MM.1S (cell line): ENCODE measurements at regions not wholly inside any gene's neighbourhood (a gene's known extent, or its start where the extent isn't known, plus 50 kb on each side); places are given as distances from the start of the nearest gene placed in this dataset.

Experiments used
- DNase-seq: peaks from one replicate; pipeline ENCODE4 v3.0.0-alpha.2; 2015
- H2AFZ ChIP-seq: fragments of 300-600 bp; sonication (generic); 2 replicates; pipeline ENCODE4 v1.6.0; 2016; ENCODE audit warnings: antibody characterized with exemption, low read length
- H3F3A ChIP-seq: fragments of 300-600 bp; sonication (generic); 2 replicates; pipeline ENCODE4 v1.6.1; 2016; ENCODE audit warnings: mild to moderate bottlenecking, antibody characterized with exemption, low read length, moderate library complexity, mixed read lengths; ENCODE audit not compliant: insufficient read depth
- H3K27ac ChIP-seq: fragments of 300-600 bp; sonication (generic); 2 replicates; pipeline ENCODE4 v1.5.1; 2016; ENCODE audit warnings: mild to moderate bottlenecking, low read length
- H3K27me3 ChIP-seq: fragments of 300-600 bp; sonication (generic); replicated peaks from 2 replicates; pipeline ENCODE4 v1.6.0; 2016; ENCODE audit warnings: low read length; ENCODE audit not compliant: insufficient read depth
- H3K36me3 ChIP-seq: fragments of 300-600 bp; sonication (generic); replicated peaks from 2 replicates; pipeline ENCODE4 v1.6.1; 2016; ENCODE audit warnings: mild to moderate bottlenecking, low read length, mixed read lengths; ENCODE audit not compliant: insufficient read depth
- H3K4me1 ChIP-seq: fragments of 300-600 bp; sonication (generic); 2 replicates; pipeline ENCODE4 v1.6.1; 2016; ENCODE audit warnings: low read length, mixed read lengths
- H3K4me2 ChIP-seq: fragments of 300-600 bp; sonication (generic); 2 replicates; pipeline ENCODE4 v1.6.0; 2016; ENCODE audit warnings: low read depth, low read length
- H3K4me3 ChIP-seq: fragments of 300-600 bp; sonication (generic); 2 replicates; pipeline ENCODE4 v1.5.1; 2016; ENCODE audit warnings: low read length, mixed read lengths
- H3K79me2 ChIP-seq: fragments of 300-600 bp; sonication (generic); 2 replicates; pipeline ENCODE4 v1.6.1; 2016; ENCODE audit warnings: mixed run types, low read length, mixed read lengths
- H3K9ac ChIP-seq: fragments of 300-600 bp; sonication (generic); 2 replicates; pipeline ENCODE4 v1.6.1; 2016; ENCODE audit warnings: low read length, mixed read lengths
- H3K9me2 ChIP-seq: fragments of 300-600 bp; sonication (generic); replicated peaks from 2 replicates; pipeline ENCODE4 v1.6.1; 2016; ENCODE audit warnings: mild to moderate bottlenecking, low read length, mixed read lengths; ENCODE audit not compliant: insufficient read depth
- H3K9me3 ChIP-seq: fragments of 300-600 bp; sonication (generic); replicated peaks from 2 replicates; pipeline ENCODE4 v1.6.1; 2016; ENCODE audit warnings: mild to moderate bottlenecking, low read length, mixed read lengths; ENCODE audit not compliant: insufficient read depth
- H4K20me1 ChIP-seq: fragments of 300-600 bp; sonication (generic); 2 replicates; pipeline ENCODE4 v1.6.1; 2016; ENCODE audit warnings: mild to moderate bottlenecking, low read length, moderate library complexity, mixed read lengths; ENCODE audit not compliant: insufficient read depth
- CTCF ChIP-seq: fragments of 300-600 bp; sonication (generic); IDR thresholded peaks from 2 replicates; pipeline ENCODE4 v1.5.1; 2016; ENCODE audit warnings: antibody characterized with exemption, low read length, mixed read lengths
- EZH2 ChIP-seq: fragments of 300-600 bp; sonication (generic); optimal IDR thresholded peaks from 2 replicates; pipeline ENCODE3; 2017; ENCODE audit warnings: low read depth, mild to moderate bottlenecking, antibody characterized with exemption, low read length, mixed read lengths
- EZH2phosphoT487 ChIP-seq: fragments of 300-600 bp; sonication (generic); IDR thresholded peaks from 2 replicates; pipeline ENCODE4 v1.6.1; 2018; ENCODE audit warnings: antibody characterized with exemption, low read length

GRCh38 chr5:124686239-124687004 lies 60.0 kb downstream of the ZNF608 start:
- no peaks in the 10 kb centered on the region for H3K79me2 ChIP-seq
- H3K9ac ChIP-seq: no peak overlapping the region
- H3K36me3 ChIP-seq: no peaks in the 10 kb centered on the region
- no peak overlapping the region for H3K27ac ChIP-seq
- no peaks in the 10 kb centered on the region for H3K9me2 ChIP-seq
- no peak for DNase-seq
- no peaks in the 10 kb centered on the region for H3F3A ChIP-seq
- TF ChIP-seq EZH2: no peak
- no peak for TF ChIP-seq EZH2phosphoT487
- no peak for TF ChIP-seq CTCF
- H3K9me3 ChIP-seq: no peaks in the 10 kb centered on the region
- no peak overlapping the region for H2AFZ ChIP-seq
- H3K4me3 ChIP-seq: no peak overlapping the region
- no peaks in the 10 kb centered on the region for H3K27me3 ChIP-seq
- no peaks in the 10 kb centered on the region for H4K20me1 ChIP-seq
- no peak overlapping the region for H3K4me2 ChIP-seq
- no peaks in the 10 kb centered on the region for H3K4me1 ChIP-seq

DNA sequence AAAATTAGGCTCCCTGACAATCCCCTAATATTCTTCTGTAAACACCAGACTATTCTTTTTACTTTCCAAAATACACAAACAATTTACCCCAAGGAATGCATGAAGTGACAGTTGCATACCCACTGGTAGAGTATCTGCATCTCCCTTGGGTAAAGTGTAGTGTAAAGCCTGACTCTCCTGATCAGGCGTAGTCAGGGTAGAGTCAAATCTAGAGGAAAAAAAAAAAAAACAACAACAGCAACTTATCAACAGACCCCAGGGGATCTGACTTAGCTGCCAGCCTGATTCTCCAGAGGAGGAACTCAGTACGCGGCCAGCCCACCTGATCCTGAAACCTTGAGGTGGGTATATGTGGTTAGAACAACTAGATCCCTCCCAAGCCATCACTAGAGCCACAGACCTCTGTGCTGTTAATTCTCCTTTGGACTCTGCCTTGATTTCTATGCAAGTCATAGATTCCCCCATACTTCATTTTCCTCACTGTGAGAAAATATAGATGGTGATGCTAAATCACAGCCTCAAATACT lies 61.0 kb downstream of the ZNF608 start:
- Histone ChIP-seq H3K4me3 (no peak overlapping the region), H3K9ac (no peak overlapping the region), H3K4me1 (no peaks in the 10 kb centered on the region), H3K36me3 (no peaks in the 10 kb centered on the region), H3K9me2 (no peaks in the 10 kb centered on the region), H3K27ac (no peak overlapping the region), H3F3A (no peaks in the 10 kb centered on the region), H2AFZ (no peak overlapping the region), H3K9me3 (no peaks in the 10 kb centered on the region), H3K27me3 (no peaks in the 10 kb centered on the region), H3K79me2 (no peaks in the 10 kb centered on the region), H3K4me2 (no peak overlapping the region), H4K20me1 (no peaks in the 10 kb centered on the region)
- no peak for DNase-seq
- no peak for TF ChIP-seq CTCF
- TF ChIP-seq EZH2phosphoT487: no peak
- TF ChIP-seq EZH2: no peak

DNA sequence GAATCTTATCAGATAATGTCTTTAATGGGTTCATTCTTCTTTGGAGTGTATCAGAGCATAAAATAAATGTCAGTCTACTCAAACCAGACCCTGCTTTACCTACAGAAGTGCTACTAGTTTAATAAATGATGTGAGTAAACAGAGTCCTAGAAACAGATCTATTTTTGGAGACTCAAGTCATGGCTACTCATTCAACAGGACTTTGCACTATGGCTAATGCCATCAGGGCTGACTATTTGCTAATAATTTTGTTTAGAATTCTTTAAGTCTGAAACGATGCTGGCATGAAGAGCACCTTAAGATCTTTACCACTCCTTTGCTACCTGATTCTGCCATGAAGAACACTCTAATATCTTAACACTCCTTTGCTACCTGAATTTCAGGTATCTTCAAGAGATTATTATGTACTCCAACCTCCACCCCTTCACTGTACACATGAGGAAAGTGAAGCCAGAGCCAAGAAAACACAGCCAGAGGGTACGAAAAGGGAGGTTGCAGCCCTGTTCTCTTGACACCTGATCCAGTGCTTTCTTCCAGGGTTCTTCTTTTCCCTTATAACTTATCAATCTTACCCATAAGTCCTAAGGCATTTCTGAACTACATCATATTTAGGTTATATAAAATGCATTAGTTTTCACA lies 62.4 kb downstream of the ZNF608 start:
- Histone ChIP-seq H4K20me1 (no peaks in the 10 kb centered on the region), H3K9me3 (no peaks in the 10 kb centered on the region), H3K27me3 (no peaks in the 10 kb centered on the region), H3K36me3 (no peaks in the 10 kb centered on the region), H2AFZ (no peak overlapping the region), H3K9me2 (no peaks in the 10 kb centered on the region), H3K4me2 (no peak overlapping the region), H3K4me3 (no peak overlapping the region), H3F3A (no peaks in the 10 kb centered on the region), H3K4me1 (no peaks in the 10 kb centered on the region), H3K9ac (no peak overlapping the region), H3K79me2 (no peaks in the 10 kb centered on the region), H3K27ac (no peak overlapping the region)
- no peak for DNase-seq
- TF ChIP-seq CTCF (no peak), EZH2phosphoT487 (no peak), EZH2 (no peak)
